AG04450 (cell line): ENCODE measurements at regions not wholly inside any gene's neighbourhood (a gene's known extent, or its start where the extent isn't known, plus 50 kb on each side); places are given as distances from the start of the nearest gene placed in this dataset.

ENCODE experiments used
- CTCF ChIA-PET: fragments of 300-600, 350-600 bp; formaldehyde crosslinking; extraction: SDS; loops from one replicate; lab custom pipeline; 2022; ENCODE audit warnings: antibody characterized with exemption, inconsistent platforms; lab: Charles Lee
- POLR2A ChIA-PET: fragments of 350-600 bp; formaldehyde crosslinking; extraction: SDS; loops from one replicate; lab custom pipeline; 2021; ENCODE audit warnings: antibody characterized with exemption, inconsistent platforms; lab: Yijun Ruan, JAX
- DNase-seq: peaks from one replicate; pipeline ENCODE4 v3.0.0-alpha.2; 2011; ENCODE audit warnings: low read depth, low spot score
- H3K27ac ChIP-seq: one replicate; pipeline ENCODE4 v1.5.1; 2012; ENCODE audit warnings: low read depth, low read length, control low read depth
- H3K27me3 ChIP-seq: one replicate; pipeline ENCODE4 v1.6.0; 2012; ENCODE audit warnings: low read length; ENCODE audit not compliant: control insufficient read depth, insufficient read depth
- H3K4me3 ChIP-seq: 2 replicates; pipeline ENCODE4 v1.5.1; 2011; ENCODE audit warnings: mild to moderate bottlenecking, low read depth, low read length, control low read depth
- H3K9me3 ChIP-seq: 2 replicates; pipeline ENCODE4 v1.5.1; 2012; ENCODE audit warnings: low read length; ENCODE audit not compliant: control insufficient read depth, insufficient read depth
- CTCF ChIP-seq: IDR thresholded peaks from 2 replicates; pipeline ENCODE4 v1.5.1; 2011; ENCODE audit warnings: low read depth, low read length, control low read depth, inconsistent platforms

GRCh38 chr2:66093371-66093770, 341.6 kb upstream of the MEIS1 start:
- CTCF ChIA-PET = no interaction called here
- no peak for DNase-seq
- H3K27ac ChIP-seq = no peak overlapping the region
- no peaks in the 10 kb centered on the region for H3K9me3 ChIP-seq
- H3K4me3 ChIP-seq = no peak overlapping the region
- no peaks in the 10 kb centered on the region for H3K27me3 ChIP-seq
- no peak for TF ChIP-seq CTCF
- POLR2A ChIA-PET = no interaction called here

GRCh38 chr2:66084948-66085590, 349.9 kb upstream of the MEIS1 start:
- POLR2A ChIA-PET = no interaction called here
- CTCF ChIA-PET = no interaction called here
- no peak overlapping the region for H3K4me3 ChIP-seq
- no peaks in the 10 kb centered on the region for H3K9me3 ChIP-seq
- no peaks in the 10 kb centered on the region for H3K27me3 ChIP-seq
- H3K27ac ChIP-seq = no peak overlapping the region
- no peak for DNase-seq
- TF ChIP-seq CTCF = no peak

- no peaks in the 10 kb centered on the region for H3K9me3 ChIP-seq
- CTCF ChIA-PET = no interaction called here
- no peak for TF ChIP-seq CTCF
- POLR2A ChIA-PET = no interaction called here
- no peak overlapping the region for H3K4me3 ChIP-seq
- H3K27me3 ChIP-seq = no peaks in the 10 kb centered on the region
- H3K27ac ChIP-seq = no peak overlapping the region
- no peak for DNase-seq
These were observed 352.3 kb upstream of the MEIS1 start for GRCh38 chr2:66082581-66082980.

- Histone ChIP-seq H3K4me3 (no peak overlapping the region), H3K27ac (no peak overlapping the region), H3K9me3 (no peaks in the 10 kb centered on the region), H3K27me3 (no peaks in the 10 kb centered on the region)
- no peak for DNase-seq
- ChIA-PET CTCF (no interaction called here), POLR2A (no interaction called here)
- no peak for TF ChIP-seq CTCF
These were observed 354.8 kb upstream of the MEIS1 start for GRCh38 chr2:66080127-66080526.

- no peak overlapping the region for H3K27ac ChIP-seq
- POLR2A ChIA-PET = no interaction called here
- CTCF ChIA-PET = no interaction called here
- no peak for DNase-seq
- TF ChIP-seq CTCF = no peak
- H3K9me3 ChIP-seq = no peaks in the 10 kb centered on the region
- no peak overlapping the region for H3K4me3 ChIP-seq
- peaks cover 8% of the 10 kb centered on the region for H3K27me3 ChIP-seq
These were observed 361.8 kb upstream of the MEIS1 start for GRCh38 chr2:66073172-66073571.
